Peyer's patch (tissue), 4 donors: ENCODE measurements at regions not wholly inside any gene's neighbourhood (a gene's known extent, or its start where the extent isn't known, plus 50 kb on each side); places are given as distances from the start of the nearest gene placed in this dataset.
A peak's percentile ranks its signal among the peaks of the same experiment; 100 is the strongest.

Experiments used
- DNase-seq, 3 donors: peaks; one replicate each; pipeline ENCODE4 v3.0.0-alpha.2; 2017 to 2019
- H3K27ac ChIP-seq, 4 donors: fragments of 200-600 bp; sonication (generic); one replicate each; pipeline ENCODE4 v1.5.1; 2016 to 2019
- H3K27me3 ChIP-seq, 2 donors: fragments of 200-600 bp; sonication (generic); one replicate each; pipeline ENCODE4 v1.5.1; 2019
- H3K36me3 ChIP-seq, 3 donors: fragments of 200-600 bp; sonication (generic); one replicate each; pipeline ENCODE4 v1.5.1; 2016 to 2019
- H3K4me1 ChIP-seq, 4 donors: fragments of 200-600 bp; sonication (generic); one replicate each; pipeline ENCODE4 v1.5.1; 2016 to 2019
- H3K4me3 ChIP-seq, 4 donors: fragments of 200-600 bp; sonication (generic); 1 replicate in 3 of 4; 2 replicates in 1 of 4; pipeline ENCODE4 v1.5.1; 2016 to 2019; ENCODE audit warnings: mild to moderate bottlenecking in 1 of 4
- H3K9me3 ChIP-seq, 4 donors: fragments of 200-600 bp; sonication (generic); one replicate each; pipeline ENCODE4 v1.5.1; 2016 to 2019; ENCODE audit warnings: mild to moderate bottlenecking in 1 of 4
- POLR2A ChIP-seq, 2 donors: fragments of 450-650 bp; IDR thresholded peaks; one replicate each; pipeline ENCODE4 v1.5.1; 2017; ENCODE audit warnings: antibody characterized with exemption in 2 of 2, mild to moderate bottlenecking in 2 of 2, moderate library complexity in 2 of 2
- TF ChIP-seq, protein P1 (sequence below), 6 experiments: fragments of 450-650 bp in 4 of 6; fragments of 200-600 bp in 2 of 6; sonication (generic) in 1 of 6; IDR thresholded peaks; one replicate each; pipeline ENCODE4 v1.5.1; 2017 to 2019; ENCODE audit warnings: antibody characterized with exemption in 6 of 6, mild to moderate bottlenecking in 3 of 6, moderate library complexity in 1 of 6

DNA sequence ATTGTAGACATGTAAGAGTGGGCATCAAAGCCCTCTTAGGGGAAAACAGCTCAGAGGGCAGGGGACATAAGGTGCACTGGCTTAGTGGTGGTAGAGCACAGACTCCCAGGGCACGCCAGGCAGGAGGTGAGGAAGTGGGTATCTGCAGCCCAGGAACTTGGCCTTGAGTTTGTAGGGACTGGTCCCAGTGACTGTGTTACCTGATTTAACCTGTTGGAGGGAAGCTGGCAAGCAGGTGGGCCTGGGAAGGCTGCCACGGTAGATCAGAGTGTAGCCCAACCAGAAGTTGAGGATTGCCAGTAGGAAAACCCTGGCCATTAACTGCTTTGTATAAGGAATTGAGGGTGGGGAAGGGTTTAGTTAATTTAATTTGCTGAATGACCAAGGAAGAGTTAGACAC lies 417.5 kb upstream of the C2CD4B start:
- no peak for TF ChIP-seq POLR2A (IDR thresholded peaks at IDR 0.05)
- TF ChIP-seq, protein P1, sequence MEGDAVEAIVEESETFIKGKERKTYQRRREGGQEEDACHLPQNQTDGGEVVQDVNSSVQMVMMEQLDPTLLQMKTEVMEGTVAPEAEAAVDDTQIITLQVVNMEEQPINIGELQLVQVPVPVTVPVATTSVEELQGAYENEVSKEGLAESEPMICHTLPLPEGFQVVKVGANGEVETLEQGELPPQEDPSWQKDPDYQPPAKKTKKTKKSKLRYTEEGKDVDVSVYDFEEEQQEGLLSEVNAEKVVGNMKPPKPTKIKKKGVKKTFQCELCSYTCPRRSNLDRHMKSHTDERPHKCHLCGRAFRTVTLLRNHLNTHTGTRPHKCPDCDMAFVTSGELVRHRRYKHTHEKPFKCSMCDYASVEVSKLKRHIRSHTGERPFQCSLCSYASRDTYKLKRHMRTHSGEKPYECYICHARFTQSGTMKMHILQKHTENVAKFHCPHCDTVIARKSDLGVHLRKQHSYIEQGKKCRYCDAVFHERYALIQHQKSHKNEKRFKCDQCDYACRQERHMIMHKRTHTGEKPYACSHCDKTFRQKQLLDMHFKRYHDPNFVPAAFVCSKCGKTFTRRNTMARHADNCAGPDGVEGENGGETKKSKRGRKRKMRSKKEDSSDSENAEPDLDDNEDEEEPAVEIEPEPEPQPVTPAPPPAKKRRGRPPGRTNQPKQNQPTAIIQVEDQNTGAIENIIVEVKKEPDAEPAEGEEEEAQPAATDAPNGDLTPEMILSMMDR (IDR thresholded peaks at IDR 0.05), result no peak
- no peak for DNase-seq
- H3K27me3 ChIP-seq, result no peaks in the 10 kb centered on the region
- H3K4me1 ChIP-seq, result peaks cover 0 to 12% (median 0%) of the 10 kb centered on the region in 4 donors
- no peak overlapping the region for H3K4me3 ChIP-seq
- no peaks in the 10 kb centered on the region for H3K36me3 ChIP-seq
- no peaks in the 10 kb centered on the region for H3K9me3 ChIP-seq
- H3K27ac ChIP-seq, result no peak overlapping the region

DNA sequence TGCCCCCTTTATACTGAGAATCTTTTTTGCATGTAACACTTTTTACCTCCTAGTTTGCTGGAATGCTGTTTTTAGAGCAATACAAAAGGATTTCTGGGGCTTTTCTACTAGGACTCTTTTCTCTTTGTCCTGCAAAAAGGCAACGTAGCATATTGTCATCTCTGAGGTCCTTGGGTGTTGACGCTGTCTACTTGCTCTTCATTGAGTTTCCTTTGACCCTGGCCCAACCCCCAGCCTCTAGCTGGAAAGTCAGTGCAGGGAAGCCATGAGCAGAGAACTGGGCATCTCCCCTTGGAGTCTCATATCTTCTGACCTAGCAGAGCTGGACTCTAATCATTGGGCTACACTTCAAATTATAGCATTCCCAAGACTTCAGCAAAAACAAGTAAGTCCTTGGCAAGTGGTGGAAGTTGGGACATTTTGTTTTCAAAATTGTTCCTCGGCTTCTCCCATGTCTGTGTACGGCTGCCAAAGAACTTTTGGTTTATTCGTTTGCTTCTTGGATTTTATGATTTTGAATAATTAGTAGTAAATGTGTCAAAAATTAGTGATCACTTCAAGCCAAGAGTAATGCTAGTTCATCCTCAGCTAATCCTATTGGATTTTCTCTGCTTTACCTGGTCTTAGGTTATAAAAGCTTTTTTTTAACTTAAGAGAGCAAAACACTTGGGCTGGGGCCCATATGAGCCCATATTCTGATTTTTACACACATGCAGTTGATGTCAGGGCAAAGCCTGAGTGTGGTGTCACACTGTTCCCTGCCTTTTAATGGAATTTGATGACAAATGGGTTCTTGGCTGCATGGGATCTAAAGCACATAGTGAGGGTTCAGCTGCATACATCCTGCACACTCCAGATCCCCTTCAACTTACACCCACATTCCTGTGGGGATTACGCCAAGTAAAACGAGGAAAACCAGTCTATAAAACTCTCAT lies 419.5 kb upstream of the C2CD4B start:
- H3K36me3 ChIP-seq, result no peaks in the 10 kb centered on the region
- H3K9me3 ChIP-seq, result no peaks in the 10 kb centered on the region
- H3K4me1 ChIP-seq, result no peaks in the 10 kb centered on the region
- H3K4me3 ChIP-seq, result no peak overlapping the region
- TF ChIP-seq, protein P1 (IDR thresholded peaks at IDR 0.05), result no peak
- TF ChIP-seq POLR2A (IDR thresholded peaks at IDR 0.05), result no peak
- H3K27ac ChIP-seq, result no peak overlapping the region
- no peak for DNase-seq
- H3K27me3 ChIP-seq, result no peaks in the 10 kb centered on the region

DNA sequence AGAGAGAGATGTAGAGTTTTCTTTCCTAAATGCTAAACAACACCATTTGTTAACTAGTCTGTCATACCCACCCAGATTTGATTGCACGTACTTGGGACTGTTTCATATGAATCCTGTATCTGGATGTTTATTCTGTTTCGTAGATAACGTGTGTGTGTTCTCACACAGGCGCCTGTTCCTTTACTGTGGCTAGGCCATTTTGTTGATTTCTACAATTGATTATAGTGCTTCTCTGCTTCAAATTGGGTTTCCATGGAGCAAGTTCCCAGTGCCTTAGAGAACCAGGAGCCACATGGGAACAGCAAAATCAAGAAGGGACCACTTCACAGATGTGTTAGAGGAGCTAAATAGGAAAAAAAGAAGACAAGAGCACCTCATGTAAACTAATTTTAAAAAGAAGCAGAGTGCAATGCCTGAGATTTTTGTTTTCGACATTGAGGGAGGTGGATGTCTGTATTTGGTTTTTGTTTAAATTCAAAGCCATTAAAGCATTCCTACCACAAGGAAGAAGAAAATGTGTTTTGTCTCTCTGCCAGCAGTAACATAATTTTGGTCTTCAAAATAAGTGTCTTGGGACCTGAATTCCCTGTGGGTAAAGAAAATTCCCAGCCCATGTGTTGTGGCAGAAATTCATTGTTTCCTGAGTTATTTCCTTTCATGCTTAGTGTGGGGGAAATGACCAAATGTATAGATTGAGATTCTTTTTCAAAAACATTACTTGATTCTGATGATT lies 424.0 kb upstream of the C2CD4B start:
- Histone ChIP-seq H3K27ac (no peak overlapping the region), H3K36me3 (no peaks in the 10 kb centered on the region)
- no peak for DNase-seq

GRCh38 chr15:62591842-62592838 lies 427.1 kb upstream of the C2CD4B start:
- Histone ChIP-seq H3K27ac (peak overlapping the region in 2 of 4 donors; percentile 3 to 49), H3K4me3 (no peak overlapping the region), H3K9me3 (no peaks in the 10 kb centered on the region), H3K36me3 (no peaks in the 10 kb centered on the region), H3K27me3 (no peaks in the 10 kb centered on the region), H3K4me1 (no peaks in the 10 kb centered on the region)
- no peak for DNase-seq
- TF ChIP-seq, protein P1 (IDR thresholded peaks at IDR 0.05), result no peak
- no peak for TF ChIP-seq POLR2A (IDR thresholded peaks at IDR 0.05)

More for the DNA sequence above, 424.0 kb upstream of the C2CD4B start:
- Histone ChIP-seq H3K4me1 (no peaks in the 10 kb centered on the region), H3K27me3 (no peaks in the 10 kb centered on the region), H3K4me3 (no peak overlapping the region), H3K9me3 (no peaks in the 10 kb centered on the region)
- TF ChIP-seq, protein P1 (IDR thresholded peaks at IDR 0.05), result no peak
- TF ChIP-seq POLR2A (IDR thresholded peaks at IDR 0.05), result no peak

GRCh38 chr15:62592920-62593319 lies 427.8 kb upstream of the C2CD4B start:
- Histone ChIP-seq H3K36me3 (no peaks in the 10 kb centered on the region), H3K9me3 (no peaks in the 10 kb centered on the region), H3K27me3 (no peaks in the 10 kb centered on the region), H3K4me3 (no peak overlapping the region), H3K4me1 (no peaks in the 10 kb centered on the region), H3K27ac (peak overlapping the region in 1 of 4 donors; percentile 49)
- no peak for DNase-seq
- TF ChIP-seq POLR2A (IDR thresholded peaks at IDR 0.05), result no peak
- TF ChIP-seq, protein P1 (IDR thresholded peaks at IDR 0.05), result no peak
